ENCODE measurements at regions not wholly inside any gene's neighbourhood (a gene's known extent, or its start where the extent isn't known, plus 50 kb on each side); places are given as distances from the start of the nearest gene placed in this dataset.
A peak's percentile ranks its signal among the peaks of the same experiment; 100 is the strongest.
"Not testable (repeated sequence)": the region's sequence is repeated elsewhere in the genome, so short reads cannot be mapped to it uniquely, and the experiment has no call there.

GRCh38 chr1:241447031-241447644 lies 72.4 kb downstream of the FH start:
- DNase-seq: no peak

- no peak for DNase-seq
Observed at GRCh38 chr1:241444836-241445235, 74.7 kb downstream of the FH start.

- no peak for DNase-seq
Observed at GRCh38 chr1:241443561-241443960, 76.0 kb downstream of the FH start.

GRCh38 chr1:241442686-241443085 lies 76.9 kb downstream of the FH start:
- DNase-seq: no peak

- no peak for DNase-seq
Observed at GRCh38 chr1:241440904-241441303, 78.7 kb downstream of the FH start.

- DNase-seq: not testable (repeated sequence)
Observed at GRCh38 chr1:241438686-241439085, 80.9 kb downstream of the FH start.

GRCh38 chr1:241432241-241432640 lies 75.2 kb upstream of the RGS7 start:
- DNase-seq: no peak

- DNase-seq: not testable (repeated sequence)
Observed at GRCh38 chr1:241425091-241425490, 68.1 kb upstream of the RGS7 start.

GRCh38 chr1:241424480-241424971 lies 67.5 kb upstream of the RGS7 start:
- no peak for DNase-seq

- peak; percentile 34 for DNase-seq
Observed at GRCh38 chr1:241423541-241424479, 66.8 kb upstream of the RGS7 start.

- DNase-seq: no peak
Observed at GRCh38 chr1:241422470-241422869, 65.5 kb upstream of the RGS7 start.

GRCh38 chr1:241419986-241420385 lies 63.0 kb upstream of the RGS7 start:
- no peak for DNase-seq

- DNase-seq: no peak
Observed at GRCh38 chr1:241417258-241417657, 60.3 kb upstream of the RGS7 start.

GRCh38 chr1:241413974-241414373 lies 57.0 kb upstream of the RGS7 start:
- no peak for DNase-seq

GRCh38 chr1:241413386-241413785 lies 56.4 kb upstream of the RGS7 start:
- no peak for DNase-seq

GRCh38 chr1:241412646-241413045 lies 55.6 kb upstream of the RGS7 start:
- DNase-seq: no peak

GRCh38 chr1:241411776-241412338 lies 54.9 kb upstream of the RGS7 start:
- no peak for DNase-seq

GRCh38 chr1:241411056-241411775 lies 54.2 kb upstream of the RGS7 start:
- peak; percentile 25 for DNase-seq

GRCh38 chr1:241408170-241408569 lies 51.2 kb upstream of the RGS7 start:
- no peak for DNase-seq
